A673 (cell line): ENCODE measurements at regions not wholly inside any gene's neighbourhood (a gene's known extent, or its start where the extent isn't known, plus 50 kb on each side); places are given as distances from the start of the nearest gene placed in this dataset.

ENCODE experiments used
- BruUV-seq: library from RNA; stranded (reverse); fragments of 400-500 nt; replicated peaks from 2 replicates; lab custom pipeline; 2021; lab: Mats Ljungman, UMichigan
- CTCF ChIA-PET: fragments of 300-600 bp; sonication (Branson Sonifier 250); formaldehyde crosslinking; loops from one replicate; lab custom pipeline; 2022; ENCODE audit warnings: antibody characterized with exemption; lab: Charles Lee
- POLR2A ChIA-PET: fragments of 300-600 bp; sonication (Branson Sonifier 250); formaldehyde crosslinking; loops from one replicate; lab custom pipeline; 2022; ENCODE audit warnings: antibody characterized with exemption; ENCODE audit not compliant: low non-redundant PET; lab: Charles Lee
- DNase-seq: peaks from one replicate; pipeline ENCODE4 v3.0.0-alpha.2; 2015; ENCODE audit warnings: low spot score
- H3K27ac ChIP-seq: fragments of 200-600 bp; sonication (generic); 2 replicates; pipeline ENCODE4 v1.5.1; 2016; ENCODE audit warnings: mixed run types, low read depth, mild to moderate bottlenecking, mixed read lengths, antibody characterized with exemption, low read length; ENCODE audit not compliant: poor library complexity, severe bottlenecking
- H3K27me3 ChIP-seq: fragments of 200-600 bp; sonication (generic); replicated peaks from 2 replicates; pipeline ENCODE4 v1.6.1; 2017; ENCODE audit warnings: mixed run types, low read depth, mild to moderate bottlenecking, mixed read lengths, antibody characterized with exemption, low read length; ENCODE audit not compliant: insufficient read depth, poor library complexity
- H3K36me3 ChIP-seq: fragments of 200-600 bp; sonication (generic); 2 replicates; pipeline ENCODE4 v1.6.1; 2016; ENCODE audit warnings: mixed run types, mild to moderate bottlenecking, mixed read lengths, antibody characterized with exemption, low read length; ENCODE audit not compliant: insufficient read depth, poor library complexity, severe bottlenecking
- H3K4me1 ChIP-seq: fragments of 200-600 bp; sonication (generic); 2 replicates; pipeline ENCODE4 v1.6.1; 2017; ENCODE audit warnings: mixed run types, mild to moderate bottlenecking, mixed read lengths, antibody characterized with exemption, low read length; ENCODE audit not compliant: insufficient read depth, poor library complexity, severe bottlenecking
- H3K4me3 ChIP-seq: fragments of 200-600 bp; sonication (generic); 2 replicates; pipeline ENCODE4 v1.5.1; 2016; ENCODE audit warnings: low read depth, mixed run types, mild to moderate bottlenecking, mixed read lengths, low read length; ENCODE audit not compliant: poor library complexity, severe bottlenecking
- H3K9me3 ChIP-seq: fragments of 200-600 bp; sonication (generic); 2 replicates; pipeline ENCODE4 v1.6.1; 2016; ENCODE audit warnings: mixed run types, low read depth, mild to moderate bottlenecking, mixed read lengths, antibody characterized with exemption, low read length; ENCODE audit not compliant: poor library complexity, severe bottlenecking
- CTCF ChIP-seq: fragments of 300-800, 200-600 bp; sonication (generic); conservative IDR thresholded peaks from 2 replicates; pipeline ENCODE4 v1.5.1; 2017; ENCODE audit warnings: low read depth, mild to moderate bottlenecking, antibody characterized with exemption, low read length, moderate library complexity, mixed read lengths
- EZH2 ChIP-seq: fragments of 200-600 bp; sonication (generic); IDR thresholded peaks from 2 replicates; pipeline ENCODE4 v1.6.1; 2017; ENCODE audit warnings: borderline replicate concordance, low read depth, mild to moderate bottlenecking, mixed read lengths, antibody characterized with exemption, low read length; ENCODE audit not compliant: poor library complexity, severe bottlenecking
- intact Hi-C: fragments of 100-400 bp; cut with micrococcal nuclease; formaldehyde crosslinking; loops from one replicate; pipeline ENCODE4 v1.10.0; 2022; ENCODE audit not compliant: unreplicated experiment

DNA sequence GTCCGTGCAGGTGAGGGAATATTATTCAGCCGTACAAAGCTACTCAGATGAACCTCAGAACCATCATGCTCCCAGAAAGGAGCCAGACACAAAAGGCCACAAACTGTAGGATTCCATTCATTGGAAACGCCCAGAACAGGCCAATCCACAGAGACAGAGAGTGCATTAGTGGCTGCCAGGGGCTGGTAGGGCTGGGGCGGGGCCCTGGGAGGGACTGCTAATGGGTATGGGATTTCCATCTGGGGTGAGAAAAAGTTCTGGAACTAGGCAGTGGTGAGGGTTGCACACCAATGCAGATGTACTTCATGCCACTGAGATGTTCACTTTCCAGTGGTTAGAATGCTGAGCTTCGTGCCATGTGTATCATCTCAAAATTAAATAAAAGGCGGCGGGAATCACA lies 101.1 kb downstream of the RFLNA start:
- ChIA-PET POLR2A (interaction anchor here (0.6 kb wide), 1 partner anchor 417 kb away, joined by 5 read pairs; no protein-coding TSS in a partner anchor), CTCF (interaction anchor here (0.6 kb wide), 1 partner anchor 15 kb away, joined by 7 read pairs; no protein-coding TSS in a partner anchor)
- no TSS peak for BruUV-seq
- TF ChIP-seq EZH2 (no peak), CTCF (no peak)
- no peak for DNase-seq
- Histone ChIP-seq H3K36me3 (peaks cover 58% of the 10 kb centered on the region), H3K4me1 (peaks cover 28% of the 10 kb centered on the region), H3K27ac (no peak overlapping the region), H3K4me3 (no peak overlapping the region), H3K9me3 (no peaks in the 10 kb centered on the region), H3K27me3 (no peaks in the 10 kb centered on the region)
- intact Hi-C loops, result no loop called here

DNA sequence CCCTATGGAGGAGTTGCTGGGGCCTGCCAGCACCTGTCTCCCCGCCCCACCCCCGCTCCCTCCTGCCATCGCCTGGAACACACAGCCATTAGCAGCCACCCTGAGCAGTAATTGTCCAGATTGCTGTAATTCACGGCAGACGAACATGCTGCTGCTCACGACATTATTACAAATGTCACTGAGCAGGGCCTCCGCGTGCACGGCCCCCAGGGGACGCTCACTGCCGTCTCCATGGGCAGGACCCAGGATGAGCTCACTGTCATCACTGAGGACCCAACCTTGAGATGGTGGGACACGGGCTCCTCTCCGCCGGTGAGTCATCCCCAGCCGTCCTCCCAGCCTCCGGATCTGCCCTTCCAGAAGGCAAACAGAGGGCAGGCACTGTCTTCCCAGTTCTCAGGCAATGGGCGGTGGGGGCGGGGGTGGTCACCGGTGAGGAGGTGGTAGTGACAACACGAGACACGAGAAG lies 100.4 kb downstream of the RFLNA start:
- CTCF ChIA-PET, result interaction anchor here (0.6 kb wide), 1 partner anchor 14 kb away, joined by 7 read pairs; no protein-coding TSS in a partner anchor

DNA sequence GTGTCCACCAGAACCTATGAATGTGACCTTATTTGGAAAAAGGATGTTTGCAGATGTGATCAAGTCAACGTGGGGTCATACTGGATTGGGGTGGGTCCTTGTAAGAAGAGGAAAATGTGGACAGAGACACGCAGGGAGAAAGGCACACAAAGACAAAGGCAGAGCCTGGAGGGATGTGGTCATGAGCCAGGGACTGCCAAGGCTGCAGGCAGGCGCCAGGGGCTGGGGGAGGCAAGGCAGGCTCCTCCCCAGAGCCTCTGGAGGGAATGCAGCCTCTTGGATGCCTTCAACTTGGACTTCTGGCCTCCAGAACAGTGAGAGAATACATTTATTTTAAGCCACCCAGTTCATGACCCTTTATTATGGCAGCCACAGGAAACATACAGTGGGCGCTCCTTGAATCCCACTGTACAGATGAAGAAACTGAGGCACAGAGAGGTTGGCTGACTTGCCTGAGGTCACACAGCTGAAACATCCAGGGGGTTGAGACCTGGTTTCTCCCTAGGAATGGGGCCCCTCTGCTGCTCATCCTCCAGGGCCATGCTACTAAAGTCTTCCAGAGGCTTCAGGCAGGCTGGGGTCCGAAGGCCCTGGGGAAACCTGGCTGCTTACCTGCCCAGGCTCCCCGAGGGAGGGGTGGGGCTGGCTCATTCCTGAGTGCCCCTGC lies 99.7 kb downstream of the RFLNA start:
- intact Hi-C loops, result no loop called here
- no peak for DNase-seq
- Histone ChIP-seq H3K27ac (no peak overlapping the region), H3K36me3 (peaks cover 47% of the 10 kb centered on the region), H3K4me1 (peaks cover 30% of the 10 kb centered on the region), H3K4me3 (no peak overlapping the region), H3K27me3 (no peaks in the 10 kb centered on the region), H3K9me3 (no peaks in the 10 kb centered on the region)
- ChIA-PET CTCF (no interaction called here), POLR2A (no interaction called here)
- TF ChIP-seq CTCF (no peak), EZH2 (no peak)
- no TSS peak for BruUV-seq

More for the DNA sequence above, 100.4 kb downstream of the RFLNA start:
- TF ChIP-seq EZH2, result no peak
- TF ChIP-seq CTCF, result no peak
- H3K4me3 ChIP-seq, result no peak overlapping the region
- BruUV-seq, result no TSS peak
- intact Hi-C loops, result no loop called here
- no peaks in the 10 kb centered on the region for H3K9me3 ChIP-seq
- no peaks in the 10 kb centered on the region for H3K27me3 ChIP-seq
- H3K27ac ChIP-seq, result no peak overlapping the region
- DNase-seq, result peak; percentile 53
- POLR2A ChIA-PET, result interaction anchor here (0.6 kb wide), 1 partner anchor 416 kb away, joined by 5 read pairs; no protein-coding TSS in a partner anchor
- peaks cover 28% of the 10 kb centered on the region for H3K4me1 ChIP-seq
- H3K36me3 ChIP-seq, result peaks cover 54% of the 10 kb centered on the region
